MM.1S (cell line): ENCODE measurements at regions not wholly inside any gene's neighbourhood (a gene's known extent, or its start where the extent isn't known, plus 50 kb on each side); places are given as distances from the start of the nearest gene placed in this dataset.

Source experiments
- DNase-seq: peaks from one replicate; pipeline ENCODE4 v3.0.0-alpha.2; 2015
- H2AFZ ChIP-seq: fragments of 300-600 bp; sonication (generic); 2 replicates; pipeline ENCODE4 v1.6.0; 2016; ENCODE audit warnings: antibody characterized with exemption, low read length
- H3F3A ChIP-seq: fragments of 300-600 bp; sonication (generic); 2 replicates; pipeline ENCODE4 v1.6.1; 2016; ENCODE audit warnings: mild to moderate bottlenecking, antibody characterized with exemption, low read length, moderate library complexity, mixed read lengths; ENCODE audit not compliant: insufficient read depth
- H3K27ac ChIP-seq: fragments of 300-600 bp; sonication (generic); 2 replicates; pipeline ENCODE4 v1.5.1; 2016; ENCODE audit warnings: mild to moderate bottlenecking, low read length
- H3K27me3 ChIP-seq: fragments of 300-600 bp; sonication (generic); replicated peaks from 2 replicates; pipeline ENCODE4 v1.6.0; 2016; ENCODE audit warnings: low read length; ENCODE audit not compliant: insufficient read depth
- H3K36me3 ChIP-seq: fragments of 300-600 bp; sonication (generic); replicated peaks from 2 replicates; pipeline ENCODE4 v1.6.1; 2016; ENCODE audit warnings: mild to moderate bottlenecking, low read length, mixed read lengths; ENCODE audit not compliant: insufficient read depth
- H3K4me1 ChIP-seq: fragments of 300-600 bp; sonication (generic); 2 replicates; pipeline ENCODE4 v1.6.1; 2016; ENCODE audit warnings: low read length, mixed read lengths
- H3K4me2 ChIP-seq: fragments of 300-600 bp; sonication (generic); 2 replicates; pipeline ENCODE4 v1.6.0; 2016; ENCODE audit warnings: low read depth, low read length
- H3K4me3 ChIP-seq: fragments of 300-600 bp; sonication (generic); 2 replicates; pipeline ENCODE4 v1.5.1; 2016; ENCODE audit warnings: low read length, mixed read lengths
- H3K79me2 ChIP-seq: fragments of 300-600 bp; sonication (generic); 2 replicates; pipeline ENCODE4 v1.6.1; 2016; ENCODE audit warnings: mixed run types, low read length, mixed read lengths
- H3K9ac ChIP-seq: fragments of 300-600 bp; sonication (generic); 2 replicates; pipeline ENCODE4 v1.6.1; 2016; ENCODE audit warnings: low read length, mixed read lengths
- H3K9me2 ChIP-seq: fragments of 300-600 bp; sonication (generic); replicated peaks from 2 replicates; pipeline ENCODE4 v1.6.1; 2016; ENCODE audit warnings: mild to moderate bottlenecking, low read length, mixed read lengths; ENCODE audit not compliant: insufficient read depth
- H3K9me3 ChIP-seq: fragments of 300-600 bp; sonication (generic); replicated peaks from 2 replicates; pipeline ENCODE4 v1.6.1; 2016; ENCODE audit warnings: mild to moderate bottlenecking, low read length, mixed read lengths; ENCODE audit not compliant: insufficient read depth
- H4K20me1 ChIP-seq: fragments of 300-600 bp; sonication (generic); 2 replicates; pipeline ENCODE4 v1.6.1; 2016; ENCODE audit warnings: mild to moderate bottlenecking, low read length, moderate library complexity, mixed read lengths; ENCODE audit not compliant: insufficient read depth
- EZH2 ChIP-seq: fragments of 300-600 bp; sonication (generic); optimal IDR thresholded peaks from 2 replicates; pipeline ENCODE3; 2017; ENCODE audit warnings: low read depth, mild to moderate bottlenecking, antibody characterized with exemption, low read length, mixed read lengths
- EZH2phosphoT487 ChIP-seq: fragments of 300-600 bp; sonication (generic); IDR thresholded peaks from 2 replicates; pipeline ENCODE4 v1.6.1; 2018; ENCODE audit warnings: antibody characterized with exemption, low read length
- TF ChIP-seq, protein P1 (sequence below): fragments of 300-600 bp; sonication (generic); IDR thresholded peaks from 2 replicates; pipeline ENCODE4 v1.5.1; 2016; ENCODE audit warnings: antibody characterized with exemption, low read length, mixed read lengths

DNA sequence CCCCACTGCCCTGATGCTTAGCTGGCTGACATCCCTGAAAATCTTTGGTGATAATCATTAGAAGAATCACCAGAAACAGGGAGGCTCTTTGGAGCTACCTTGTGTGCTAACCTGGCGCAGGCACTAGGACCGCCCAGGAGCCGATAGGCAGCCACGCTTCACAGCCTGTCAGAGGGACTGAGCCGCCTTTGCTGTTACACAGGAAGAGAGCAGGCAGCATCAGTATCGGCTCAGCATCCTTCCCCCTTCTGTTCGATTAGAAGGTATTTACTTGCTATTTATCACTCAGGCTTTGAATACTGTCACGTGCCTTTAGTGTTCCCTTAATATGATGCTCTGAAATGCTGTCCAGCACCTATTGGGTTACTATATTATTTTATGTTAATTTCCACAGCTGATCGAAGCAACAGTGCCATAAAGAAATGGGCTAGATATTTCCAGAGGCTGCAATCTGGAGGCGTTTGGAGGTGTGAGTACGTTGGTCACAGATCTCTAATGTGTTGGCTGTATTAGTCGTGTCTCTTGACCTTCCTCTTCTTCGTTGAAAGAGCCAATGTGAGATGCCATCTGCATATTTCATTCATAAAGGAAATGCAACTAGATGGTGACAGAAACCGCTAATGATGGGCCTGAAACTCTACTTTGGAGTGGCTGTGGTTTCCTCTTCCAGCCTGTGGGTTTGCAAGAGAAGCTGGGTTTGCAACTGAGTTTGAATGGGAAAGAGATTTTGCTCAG, 110.4 kb upstream of the RAB27B start:
- Histone ChIP-seq H3F3A (peaks cover 17% of the 10 kb centered on the region), H3K27ac (peak overlapping the region; percentile 56; the same call in 1 of the 2 replicates), H3K79me2 (no peaks in the 10 kb centered on the region), H2AFZ (peak overlapping the region; percentile 36), H3K27me3 (0 out of 2 replicates have a peak, but pooled peaks cover 5% of the 10 kb centered on the region), H3K4me2 (peak overlapping the region; percentile 58), H4K20me1 (no peaks in the 10 kb centered on the region), H3K9ac (peak overlapping the region; percentile 2; the same call in 1 of the 2 replicates), H3K4me1 (peaks cover 21% of the 10 kb centered on the region), H3K4me3 (peak overlapping the region; percentile 39), H3K9me2 (no peaks in the 10 kb centered on the region), H3K9me3 (no peaks in the 10 kb centered on the region), H3K36me3 (no peaks in the 10 kb centered on the region)
- TF ChIP-seq, protein P1, sequence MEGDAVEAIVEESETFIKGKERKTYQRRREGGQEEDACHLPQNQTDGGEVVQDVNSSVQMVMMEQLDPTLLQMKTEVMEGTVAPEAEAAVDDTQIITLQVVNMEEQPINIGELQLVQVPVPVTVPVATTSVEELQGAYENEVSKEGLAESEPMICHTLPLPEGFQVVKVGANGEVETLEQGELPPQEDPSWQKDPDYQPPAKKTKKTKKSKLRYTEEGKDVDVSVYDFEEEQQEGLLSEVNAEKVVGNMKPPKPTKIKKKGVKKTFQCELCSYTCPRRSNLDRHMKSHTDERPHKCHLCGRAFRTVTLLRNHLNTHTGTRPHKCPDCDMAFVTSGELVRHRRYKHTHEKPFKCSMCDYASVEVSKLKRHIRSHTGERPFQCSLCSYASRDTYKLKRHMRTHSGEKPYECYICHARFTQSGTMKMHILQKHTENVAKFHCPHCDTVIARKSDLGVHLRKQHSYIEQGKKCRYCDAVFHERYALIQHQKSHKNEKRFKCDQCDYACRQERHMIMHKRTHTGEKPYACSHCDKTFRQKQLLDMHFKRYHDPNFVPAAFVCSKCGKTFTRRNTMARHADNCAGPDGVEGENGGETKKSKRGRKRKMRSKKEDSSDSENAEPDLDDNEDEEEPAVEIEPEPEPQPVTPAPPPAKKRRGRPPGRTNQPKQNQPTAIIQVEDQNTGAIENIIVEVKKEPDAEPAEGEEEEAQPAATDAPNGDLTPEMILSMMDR = no peak
- no peak for TF ChIP-seq EZH2
- no peak for TF ChIP-seq EZH2phosphoT487
- peak; percentile 91 for DNase-seq

DNA sequence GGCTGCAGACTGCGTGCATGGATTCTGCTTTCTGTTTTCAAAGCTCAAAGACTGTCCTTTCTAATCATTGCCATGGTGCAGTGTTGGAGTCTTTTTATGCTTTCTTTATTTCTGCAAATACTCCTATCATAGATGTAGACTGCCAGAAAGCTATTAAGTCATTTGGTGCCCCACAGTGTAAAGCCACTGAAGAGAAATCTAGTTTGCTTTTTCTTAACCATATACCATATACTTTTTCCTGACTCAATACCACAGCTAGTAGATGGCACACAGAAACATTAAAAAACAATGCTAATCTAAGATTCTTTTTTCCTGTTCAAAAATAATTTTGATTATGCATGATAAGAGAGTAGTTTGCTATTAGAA, 109.9 kb upstream of the RAB27B start:
- Histone ChIP-seq H3K4me1 (peaks cover 15% of the 10 kb centered on the region), H3K4me3 (peak overlapping the region; percentile 39), H3F3A (peaks cover 17% of the 10 kb centered on the region), H3K9me2 (no peaks in the 10 kb centered on the region), H3K9ac (no peak overlapping the region), H3K27ac (peak overlapping the region; percentile 56; the same call in 1 of the 2 replicates), H3K27me3 (0 out of 2 replicates have a peak, but pooled peaks cover 5% of the 10 kb centered on the region), H4K20me1 (no peaks in the 10 kb centered on the region), H3K9me3 (no peaks in the 10 kb centered on the region), H2AFZ (no peak overlapping the region), H3K36me3 (no peaks in the 10 kb centered on the region), H3K79me2 (no peaks in the 10 kb centered on the region), H3K4me2 (peak overlapping the region; percentile 58)
- TF ChIP-seq EZH2phosphoT487 (no peak), EZH2 (no peak)
- TF ChIP-seq, protein P1 = no peak
- no peak for DNase-seq

DNA sequence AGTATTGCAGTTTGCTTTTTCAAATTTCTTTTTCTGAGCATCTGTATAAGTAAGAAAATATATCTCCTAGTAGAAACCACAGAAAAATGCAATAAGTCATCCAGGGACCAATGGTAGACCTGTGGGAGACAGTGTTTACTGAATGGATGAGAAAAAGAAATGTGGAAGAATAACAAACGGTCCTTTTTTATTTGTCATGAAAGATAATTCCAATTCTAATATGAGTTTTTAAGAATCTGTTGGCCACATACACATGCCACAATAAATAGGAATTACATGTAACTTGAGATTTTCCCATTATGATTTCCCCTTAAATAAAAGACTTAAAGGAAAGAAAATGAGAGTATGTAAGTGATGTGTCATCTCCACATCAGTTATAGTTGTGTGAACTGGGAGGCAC, 107.7 kb upstream of the RAB27B start:
- Histone ChIP-seq H3K4me3 (no peak overlapping the region), H3K36me3 (no peaks in the 10 kb centered on the region), H3K4me2 (no peak overlapping the region), H3K9me2 (no peaks in the 10 kb centered on the region), H3K9ac (no peak overlapping the region), H3K27me3 (0 out of 2 replicates have a peak, but pooled peaks cover 5% of the 10 kb centered on the region), H4K20me1 (no peaks in the 10 kb centered on the region), H3K79me2 (no peaks in the 10 kb centered on the region), H3K4me1 (peaks cover 13% of the 10 kb centered on the region), H2AFZ (no peak overlapping the region), H3K9me3 (no peaks in the 10 kb centered on the region), H3F3A (peaks cover 17% of the 10 kb centered on the region), H3K27ac (no peak overlapping the region)
- DNase-seq = no peak
- no peak for TF ChIP-seq EZH2
- TF ChIP-seq, protein P1 = no peak
- TF ChIP-seq EZH2phosphoT487 = no peak
